ENCODE measurements at regions not wholly inside any gene's neighbourhood (a gene's known extent, or its start where the extent isn't known, plus 50 kb on each side); places are given as distances from the start of the nearest gene placed in this dataset.

GRCh38 chr15:87461631-87462030 lies 794.9 kb downstream of the NTRK3 start:
- no peak for DNase-seq

GRCh38 chr15:87454860-87455259 lies 801.7 kb downstream of the NTRK3 start:
- DNase-seq: no peak

GRCh38 chr15:87450314-87450713 lies 806.2 kb downstream of the NTRK3 start:
- DNase-seq: no peak

GRCh38 chr15:87439090-87439489 lies 817.4 kb downstream of the NTRK3 start:
- DNase-seq: no peak

DNA sequence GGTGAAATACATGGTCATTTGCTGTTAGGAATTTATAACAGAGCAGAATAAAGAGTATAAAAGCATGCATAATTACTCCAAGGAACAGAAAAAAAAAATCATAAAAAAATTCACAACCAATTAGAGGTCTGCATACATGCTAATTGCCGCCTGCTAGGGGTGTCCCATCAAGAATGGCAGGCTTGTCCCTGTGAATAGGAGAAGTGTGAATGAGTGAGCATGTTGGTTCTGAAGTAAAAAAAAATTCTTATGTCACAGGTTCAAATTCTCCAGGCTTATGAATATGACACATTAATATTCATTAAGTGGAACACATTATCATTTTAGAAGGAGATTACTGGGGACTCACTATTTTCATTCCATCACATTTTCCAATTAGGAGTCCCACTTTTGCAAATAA lies 822.7 kb downstream of the NTRK3 start:
- DNase-seq: no peak

DNA sequence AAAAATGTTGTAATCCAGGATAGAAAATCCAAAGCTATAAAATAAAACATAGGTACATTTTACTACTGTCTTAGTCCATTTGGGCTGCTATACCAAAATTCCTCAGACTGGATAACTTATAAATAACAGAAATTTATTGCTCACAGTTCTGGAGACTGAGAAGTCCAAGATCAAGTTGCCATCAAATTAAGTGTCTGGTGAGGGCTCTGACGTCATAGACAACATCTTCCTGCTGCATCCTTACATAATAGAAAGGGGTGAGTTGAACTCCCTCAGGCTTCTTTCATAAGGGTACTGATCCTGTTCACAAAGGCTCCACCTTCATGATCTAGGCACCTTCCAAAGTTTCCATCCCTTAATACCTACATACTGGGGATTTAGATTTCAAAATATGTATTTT lies 826.8 kb downstream of the NTRK3 start:
- DNase-seq: no peak

DNA sequence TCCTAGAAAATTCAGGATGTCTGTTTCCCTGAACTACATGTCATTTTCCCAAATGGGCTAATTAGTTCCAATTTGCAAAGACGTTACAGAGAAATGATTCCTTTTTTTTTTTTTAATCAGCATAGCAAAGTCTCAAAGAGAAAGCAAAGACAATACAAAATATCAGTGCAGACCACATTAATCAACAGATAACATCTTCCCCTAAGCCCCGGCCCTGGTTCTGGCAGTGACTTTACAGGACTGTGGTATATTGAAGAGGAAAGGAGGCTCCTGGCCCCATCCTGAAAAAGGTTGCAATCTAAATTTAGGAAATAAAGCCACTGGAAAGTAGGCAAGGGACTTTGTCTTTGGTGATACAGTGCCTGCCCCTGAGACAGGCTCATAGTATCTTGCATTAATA lies 836.5 kb downstream of the NTRK3 start:
- no peak for DNase-seq

- DNase-seq: no peak
These were observed 837.2 kb downstream of the NTRK3 start for GRCh38 chr15:87419344-87419743.

DNA sequence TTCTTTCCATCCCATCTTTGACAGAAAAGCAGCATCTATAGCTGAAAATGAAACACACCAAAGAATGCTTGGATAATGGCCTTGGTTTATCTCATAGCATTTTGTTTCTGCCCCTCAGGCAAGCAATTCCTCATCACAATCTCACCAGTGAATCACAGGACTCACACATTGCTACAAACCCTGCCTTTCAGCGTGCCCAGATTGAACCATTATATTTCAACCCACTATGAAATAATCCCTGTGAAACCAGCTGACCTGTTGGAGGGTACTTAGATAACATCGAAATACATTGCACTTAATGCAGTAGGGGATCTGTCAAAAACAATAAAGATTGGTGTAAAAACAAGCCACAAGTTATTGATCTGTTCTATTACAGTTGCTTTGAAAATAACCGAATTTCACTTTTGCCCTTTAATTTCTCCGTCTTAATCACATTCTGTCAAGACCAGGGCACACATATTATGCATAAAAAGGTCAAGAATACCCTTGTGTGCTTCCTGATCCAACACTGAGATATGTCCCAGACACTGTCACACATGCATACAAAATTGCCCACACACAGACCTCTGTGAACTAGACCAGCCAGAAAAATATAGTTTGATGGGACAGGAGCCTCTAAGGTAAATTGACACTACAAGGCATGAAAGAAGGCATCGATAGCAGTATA lies 839.8 kb downstream of the NTRK3 start:
- DNase-seq: no peak

GRCh38 chr15:87408902-87409301 lies 847.6 kb downstream of the NTRK3 start:
- no peak for DNase-seq

DNA sequence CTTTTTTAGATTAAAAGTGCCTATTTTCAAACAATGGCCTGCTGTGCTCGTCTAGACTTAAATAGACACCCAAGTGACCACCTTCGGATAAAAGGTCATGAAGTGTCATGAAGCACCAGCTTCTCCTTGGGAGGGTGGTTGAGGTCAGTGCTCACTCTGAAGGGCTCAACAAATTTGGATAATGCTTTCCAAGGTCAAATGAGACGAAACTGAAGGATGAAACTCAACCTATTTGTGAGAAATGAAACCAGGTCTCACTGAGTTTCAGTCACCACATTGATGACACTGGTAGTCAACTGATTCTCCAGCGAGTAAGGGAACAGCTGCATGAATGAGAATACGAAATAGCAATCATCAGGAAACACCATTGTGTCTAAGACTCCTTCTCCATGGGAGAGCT lies 852.6 kb downstream of the NTRK3 start:
- no peak for DNase-seq

DNA sequence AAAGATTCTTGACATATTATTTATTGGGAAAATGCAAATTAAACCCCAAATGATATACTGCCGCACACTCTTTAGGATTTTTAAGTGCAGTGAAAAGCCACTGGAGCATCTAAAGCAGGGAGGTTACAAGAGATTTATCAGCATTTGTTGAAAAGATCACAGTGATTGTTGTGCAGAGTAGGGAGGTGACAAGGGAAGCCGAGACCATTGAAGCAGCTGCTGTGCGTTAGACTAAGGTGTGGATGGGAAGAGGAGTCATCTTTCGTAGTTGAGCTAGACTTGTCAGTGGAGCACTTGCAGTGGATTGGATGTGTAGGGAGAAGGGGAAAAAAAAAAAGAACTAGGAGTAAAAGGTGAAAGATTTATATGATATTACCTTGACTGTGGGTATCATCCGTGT lies 854.6 kb downstream of the NTRK3 start:
- DNase-seq: no peak

- no peak for DNase-seq
These were observed 861.9 kb downstream of the NTRK3 start for GRCh38 chr15:87394676-87395075.

- no peak for DNase-seq
These were observed 868.8 kb downstream of the NTRK3 start for GRCh38 chr15:87387766-87388165.

DNA sequence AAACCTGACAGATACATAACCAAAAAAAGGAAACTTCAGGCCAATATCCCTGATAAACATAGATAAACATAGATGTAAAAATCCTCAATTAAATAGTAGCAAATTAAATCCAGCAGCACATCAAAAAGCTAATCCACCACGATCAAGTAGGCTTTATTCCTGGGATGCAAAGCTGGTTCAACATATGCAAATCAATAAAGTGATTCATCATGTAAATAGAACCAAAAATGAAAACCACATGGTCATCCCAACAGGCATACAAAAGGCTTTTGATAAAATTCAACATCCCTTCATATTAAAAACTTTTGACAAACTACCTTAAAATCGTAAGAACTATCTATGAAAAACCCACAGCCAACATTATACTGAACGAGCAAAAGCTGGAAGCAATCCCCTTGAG lies 882.2 kb downstream of the NTRK3 start:
- no peak for DNase-seq

DNA sequence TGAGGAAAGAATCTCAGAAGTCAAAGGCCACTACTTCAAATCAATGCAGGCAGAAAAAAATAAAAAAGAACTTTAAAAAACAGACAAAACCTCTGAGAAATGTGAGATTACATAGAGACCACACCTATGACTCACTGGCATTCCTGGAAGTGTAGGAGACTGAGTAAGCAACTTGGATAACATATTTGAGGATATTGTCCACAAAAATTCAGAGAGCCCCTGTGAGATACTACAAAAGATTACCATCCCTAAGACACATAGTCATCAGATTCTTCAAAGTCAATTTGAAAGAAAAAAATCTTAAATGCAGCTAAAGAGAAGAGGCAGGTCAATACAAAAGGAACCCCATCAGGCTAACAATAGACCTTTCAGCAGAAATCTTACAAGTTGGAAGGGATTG lies 887.3 kb downstream of the NTRK3 start:
- no peak for DNase-seq

DNA sequence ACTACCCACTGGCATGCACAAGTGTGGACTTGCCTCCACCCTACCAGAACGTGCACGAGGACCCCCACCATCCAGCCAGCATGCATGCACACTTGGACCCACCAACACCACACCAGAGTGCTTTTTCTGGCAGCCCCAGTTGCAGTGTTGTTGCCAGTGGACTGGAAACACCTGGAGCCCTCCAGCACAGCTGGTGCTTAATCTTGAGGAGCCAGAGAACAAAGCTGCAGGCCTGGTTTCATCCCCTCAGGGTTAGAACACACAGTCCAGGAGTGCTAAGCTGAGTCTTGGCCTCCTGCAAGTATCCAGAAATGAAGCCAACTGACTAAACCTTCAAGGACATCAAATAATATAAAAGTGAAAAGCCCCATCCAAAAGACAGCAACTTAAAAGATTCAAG lies 888.0 kb downstream of the NTRK3 start:
- no peak for DNase-seq

DNA sequence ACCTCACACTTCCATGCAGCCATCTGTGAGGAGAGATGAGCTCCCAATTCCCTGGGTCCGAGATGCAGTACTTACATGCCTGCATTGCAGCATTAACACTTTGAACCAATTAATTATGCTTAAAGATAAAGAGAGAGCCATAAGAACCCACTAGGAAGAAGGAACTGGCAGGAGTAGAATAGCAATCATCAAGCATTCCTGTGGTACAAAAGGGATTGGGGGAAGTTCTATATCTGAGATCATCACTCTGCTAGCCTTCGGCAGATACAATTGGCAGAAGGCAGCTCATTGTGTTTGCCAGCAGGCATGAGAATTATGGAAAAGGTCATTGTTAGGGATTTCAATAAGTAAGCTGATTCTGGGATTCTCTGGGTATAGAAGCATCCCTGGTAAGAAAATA lies 891.4 kb downstream of the NTRK3 start:
- no peak for DNase-seq

- no peak for DNase-seq
These were observed 894.0 kb downstream of the NTRK3 start for GRCh38 chr15:87362531-87362930.

GRCh38 chr15:87357637-87358313 lies 898.8 kb downstream of the NTRK3 start:
- no peak for DNase-seq

GRCh38 chr15:87355946-87356345 lies 900.6 kb downstream of the NTRK3 start:
- no peak for DNase-seq

- DNase-seq: no peak
These were observed 901.7 kb downstream of the NTRK3 start for GRCh38 chr15:87354661-87355410.

DNA sequence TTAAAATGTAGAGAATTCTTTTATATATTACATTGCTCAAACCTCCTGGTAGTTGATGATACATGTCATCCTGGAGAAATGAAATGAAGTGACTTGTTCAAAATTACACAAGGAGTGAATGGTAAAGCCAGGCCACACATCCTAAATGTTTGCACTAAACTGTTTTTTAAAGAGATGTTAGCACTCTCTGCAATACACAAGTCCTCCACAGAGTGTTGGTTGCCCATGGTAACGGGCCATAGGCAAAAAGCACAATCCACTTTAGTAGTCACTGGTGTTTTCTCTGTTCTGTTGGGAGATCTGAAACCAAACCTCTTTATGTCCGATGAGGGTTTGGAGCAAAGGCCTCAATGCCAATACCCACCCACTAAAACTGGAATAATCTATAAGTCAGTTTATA lies 907.4 kb downstream of the NTRK3 start:
- DNase-seq: no peak

- no peak for DNase-seq
These were observed 907.8 kb downstream of the NTRK3 start for GRCh38 chr15:87348746-87349145.
